A549 (cell line): ENCODE measurements at regions not wholly inside any gene's neighbourhood (a gene's known extent, or its start where the extent isn't known, plus 50 kb on each side); places are given as distances from the start of the nearest gene placed in this dataset.
"Not testable (repeated sequence)": the region's sequence is repeated elsewhere in the genome, so short reads cannot be mapped to it uniquely, and the experiment has no call there.

ENCODE experiments used
- ATAC-seq, 2 experiments: fragments of 200-7000 bp in 1 of 2; fragments of >200 bp in 1 of 2; cut with Nextera tagmentation in 1 of 2; cut with Tn5 transposase in 1 of 2; 3 replicates each; pipeline versions ENCODE4 v1.8.0 to v1.9.1; 2018 to 2020; ENCODE audit warnings: mild to moderate bottlenecking in 1 of 2, moderate library complexity in 1 of 2
- CTCF ChIA-PET: fragments of 300-600 bp; sonication (Branson Sonifier 250); formaldehyde crosslinking; extraction: SDS; loops from one replicate; lab custom pipeline; 2021; ENCODE audit warnings: antibody characterized with exemption, inconsistent platforms; lab: Yijun Ruan, JAX
- POLR2A ChIA-PET: fragments of 350-600 bp; formaldehyde crosslinking; extraction: SDS; loops from one replicate; lab custom pipeline; 2021; ENCODE audit warnings: antibody characterized with exemption, inconsistent platforms; lab: Yijun Ruan, JAX
- DNase-seq, 2 experiments: peaks; one replicate each; pipeline versions ENCODE4 v3.0.0 to v3.0.0-alpha.2; 2011 to 2016; ENCODE audit warnings: low read depth in 1 of 2, low spot score in 1 of 2
- FAIRE-seq: peaks from 2 replicates; lab custom pipeline; 2011; peaks lifted over from hg19 to GRCh38; lab: Jason Lieb, UNC
- H3K27ac ChIP-seq, 2 experiments: fragments of >200 bp; sonication (Bioruptor Twin); formaldehyde crosslinking; 3 replicates each; pipeline ENCODE4 v1.5.1; 2016 to 2017
- H3K4me1 ChIP-seq: fragments of >200 bp; sonication (Bioruptor Twin); formaldehyde crosslinking; 3 replicates; pipeline ENCODE4 v1.6.1; 2016
- H3K4me2 ChIP-seq: fragments of >200 bp; sonication (Bioruptor Twin); formaldehyde crosslinking; 3 replicates; pipeline ENCODE4 v1.6.1; 2016
- H3K4me3 ChIP-seq: fragments of >200 bp; sonication (Bioruptor Twin); formaldehyde crosslinking; 3 replicates; pipeline ENCODE4 v1.5.1; 2016
- H3K9me3 ChIP-seq: fragments of >200 bp; sonication (Bioruptor Twin); formaldehyde crosslinking; 3 replicates; pipeline ENCODE4 v1.6.1; 2016
- BHLHE40 ChIP-seq: IDR thresholded peaks from 2 replicates; pipeline ENCODE4 v1.6.1; 2012; ENCODE audit warnings: low read depth, low read length, inconsistent platforms
- CEBPB ChIP-seq, 2 experiments: fragments of >200 bp in 1 of 2; sonication (Bioruptor Twin) in 1 of 2; formaldehyde crosslinking in 1 of 2; IDR thresholded peaks; 2 replicates each; pipeline ENCODE4 v1.6.1; 2012 to 2016
- CHD4 ChIP-seq: fragments of 200-600 bp; sonication (generic); IDR thresholded peaks from 2 replicates; pipeline ENCODE4 v1.6.1; 2016; ENCODE audit warnings: antibody characterized with exemption, mild to moderate bottlenecking, borderline replicate concordance
- HEYL ChIP-seq: fragments of 250-450 bp; sonication (Bioruptor Pico); IDR thresholded peaks from 2 replicates; pipeline ENCODE4 v1.8.0; 2021; ENCODE audit warnings: mild to moderate bottlenecking, moderate library complexity
- JUN ChIP-seq, 2 experiments: fragments of >200 bp; sonication (Bioruptor Twin); formaldehyde crosslinking; IDR thresholded peaks; 2 replicates in 1 of 2; 3 replicates in 1 of 2; pipeline ENCODE4 v1.6.1; 2016 to 2017
- MAX ChIP-seq: IDR thresholded peaks from 2 replicates; pipeline ENCODE4 v1.6.1; 2012
- RARB ChIP-seq: fragments of 250-450 bp; sonication (Bioruptor Pico); IDR thresholded peaks from 2 replicates; pipeline ENCODE4 v1.8.0; 2021; ENCODE audit warnings: mild to moderate bottlenecking, moderate library complexity
- REST ChIP-seq: fragments of 200-600 bp; sonication (generic); IDR thresholded peaks from 2 replicates; pipeline ENCODE4 v1.6.1; 2016; ENCODE audit warnings: antibody characterized with exemption, mild to moderate bottlenecking, moderate library complexity
- RFX5 ChIP-seq: fragments of 450-650 bp; IDR thresholded peaks from 2 replicates; pipeline ENCODE4 v1.7.1; 2014; ENCODE audit warnings: antibody characterized with exemption, mild to moderate bottlenecking, moderate library complexity
- SREBF2 ChIP-seq: fragments of 450-650 bp; IDR thresholded peaks from 2 replicates; pipeline ENCODE4 v1.6.1; 2014; ENCODE audit warnings: mild to moderate bottlenecking, moderate library complexity
- TFCP2L1 ChIP-seq: fragments of 250-450 bp; sonication (Bioruptor Pico); IDR thresholded peaks from 2 replicates; pipeline ENCODE4 v1.5.0; 2021; ENCODE audit warnings: mild to moderate bottlenecking
- ZC3H11A ChIP-seq: fragments of 450-650 bp; IDR thresholded peaks from 2 replicates; pipeline ENCODE4 v1.6.1; 2014; ENCODE audit warnings: antibody characterized with exemption, mild to moderate bottlenecking
- WGBS: methylation state at CpG from one replicate; pipeline ENCODE4 v1.1.6; 2017; ENCODE audit errors: missing lambda C conversion rate; 5-methylcytosine and 5-hydroxymethylcytosine counted together
- TF ChIP-seq, protein P1 (sequence below): fragments of >200 bp; sonication (Bioruptor Twin); formaldehyde crosslinking; IDR thresholded peaks from 3 replicates; pipeline ENCODE4 v1.5.1; 2016

DNA sequence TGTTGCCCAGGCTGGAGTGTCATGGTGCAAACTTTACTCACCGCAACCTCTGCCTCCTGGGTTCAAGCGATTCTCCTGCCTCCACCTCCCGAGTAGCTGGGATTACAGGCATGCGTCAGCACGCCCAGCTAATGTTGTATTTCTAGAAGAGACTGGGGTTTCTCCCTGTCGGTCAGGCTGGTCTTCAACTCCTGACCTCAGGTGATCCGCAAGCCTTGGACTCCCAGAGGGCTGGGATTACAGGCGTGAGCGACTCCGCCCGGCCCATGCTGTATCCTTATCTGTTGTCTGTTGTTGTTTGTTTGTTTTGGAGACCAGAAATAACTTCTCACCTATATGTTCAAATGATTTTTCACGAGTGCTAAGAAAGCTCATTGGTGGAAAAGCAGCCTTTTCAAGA, 81.2 kb upstream of the HMX1 start:
- POLR2A ChIA-PET, FAIRE-seq, ATAC-seq: not testable (repeated sequence)

DNA sequence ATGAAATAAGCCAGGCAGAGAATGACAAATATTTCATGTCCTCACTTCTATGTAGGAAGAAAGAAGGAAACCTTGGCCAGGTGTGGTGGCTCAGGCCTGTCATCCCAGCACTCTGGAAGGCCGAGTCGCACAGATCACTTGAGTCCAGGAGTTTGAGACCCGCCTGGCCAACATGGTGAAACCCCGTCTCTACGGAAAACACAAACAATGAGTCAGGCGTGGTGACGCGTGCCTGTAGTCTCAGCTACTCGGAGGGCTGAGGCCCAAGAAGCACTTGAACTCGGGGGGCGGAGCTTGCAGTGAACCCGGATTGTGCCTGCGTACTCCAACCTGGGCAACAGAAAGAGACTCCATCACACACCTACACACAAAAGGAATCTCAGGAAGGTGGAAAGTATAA, 80.5 kb upstream of the HMX1 start:
- ATAC-seq, H3K4me3 ChIP-seq, FAIRE-seq, H3K9me3 ChIP-seq, H3K4me1 ChIP-seq, POLR2A ChIA-PET, H3K4me2 ChIP-seq, H3K27ac ChIP-seq, CTCF ChIA-PET: not testable (repeated sequence)
- peak in 1 of 2 experiments; percentile 18 for DNase-seq
- WGBS: 7% methylated on average over 11 of the region's 13 CpGs

More for the DNA sequence above, 81.2 kb upstream of the HMX1 start:
- H3K27ac ChIP-seq, CTCF ChIA-PET, H3K4me2 ChIP-seq, H3K9me3 ChIP-seq, DNase-seq, H3K4me3 ChIP-seq, H3K4me1 ChIP-seq: not testable (repeated sequence)
- 73% methylated on average over 12 of the region's 12 CpGs for WGBS

GRCh38 chr4:8945506-8945905, 73.9 kb upstream of the HMX1 start:
- not testable (repeated sequence) for FAIRE-seq

DNA sequence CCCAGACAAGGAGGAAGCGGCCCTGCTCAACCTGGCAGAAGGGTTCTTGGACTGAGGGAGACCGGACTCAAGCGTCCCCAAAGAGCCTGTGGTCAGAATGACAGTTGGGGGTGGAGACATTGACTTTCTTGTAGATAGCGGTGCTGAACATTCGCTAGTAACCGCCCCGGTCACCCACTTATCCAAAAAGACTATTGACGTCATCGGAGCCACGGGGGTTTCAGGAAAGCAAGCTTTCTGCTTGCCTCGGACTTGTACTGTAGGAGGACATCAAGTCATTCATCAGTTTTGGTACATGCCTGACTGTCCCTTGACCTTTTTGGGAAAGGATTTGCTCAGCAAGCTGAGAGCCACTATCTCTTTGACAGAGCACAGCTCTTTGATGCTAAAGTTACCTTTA, 71.7 kb upstream of the HMX1 start:
- DNase-seq, H3K4me1 ChIP-seq, H3K4me2 ChIP-seq, H3K9me3 ChIP-seq, FAIRE-seq, POLR2A ChIA-PET, H3K27ac ChIP-seq, H3K4me3 ChIP-seq, ATAC-seq: not testable (repeated sequence)
- 52% methylated on average over 11 of the region's 11 CpGs for WGBS
- CTCF ChIA-PET: interaction anchor here (0.6 kb wide), 1 partner anchor 1082 kb away, joined by 3 read pairs; no protein-coding TSS in a partner anchor

More at GRCh38 chr4:8945506-8945905, 73.9 kb upstream of the HMX1 start:
- WGBS: 12% methylated on average over 6 of the region's 6 CpGs
- DNase-seq, H3K4me3 ChIP-seq, H3K9me3 ChIP-seq, H3K4me2 ChIP-seq, ATAC-seq, CTCF ChIA-PET, H3K4me1 ChIP-seq, H3K27ac ChIP-seq, POLR2A ChIA-PET: not testable (repeated sequence)

- H3K27ac ChIP-seq, FAIRE-seq, H3K4me3 ChIP-seq, ATAC-seq, POLR2A ChIA-PET, H3K4me1 ChIP-seq, H3K9me3 ChIP-seq, CTCF ChIA-PET, DNase-seq, H3K4me2 ChIP-seq: not testable (repeated sequence)
- 56% methylated on average over 11 of the region's 11 CpGs for WGBS
Observed at GRCh38 chr4:8942088-8942487, 70.4 kb upstream of the HMX1 start.

- CTCF ChIA-PET, H3K4me1 ChIP-seq, POLR2A ChIA-PET, DNase-seq, H3K9me3 ChIP-seq, H3K4me3 ChIP-seq, ATAC-seq, H3K27ac ChIP-seq, FAIRE-seq, H3K4me2 ChIP-seq: not testable (repeated sequence)
- WGBS: 25% methylated on average over 6 of the region's 6 CpGs
Observed at GRCh38 chr4:8941492-8941805, 69.8 kb upstream of the HMX1 start.

- ChIA-PET CTCF (interaction anchor here (0.6 to 1.2 kb wide), 2 partner anchors 27 to 44 kb away, joined by 3 to 4 read pairs; no protein-coding TSS in a partner anchor), POLR2A (no interaction called here)
- ATAC-seq (peak; percentile 68 to 79; a peak in 5 of 6 replicates), FAIRE-seq (no peak), DNase-seq (peak in 1 of 2 experiments; percentile 17)
- no peak overlapping the region for H3K4me3 ChIP-seq
- no peaks in the 10 kb centered on the region for H3K4me1 ChIP-seq
- no peak overlapping the region for H3K4me2 ChIP-seq
- H3K27ac ChIP-seq: no peak overlapping the region
- WGBS: 36% methylated on average over 11 of the region's 21 CpGs
- H3K9me3 ChIP-seq: no peaks in the 10 kb centered on the region
- TF ChIP-seq CHD4: no peak
- TF ChIP-seq MAX: no peak
- no peak for TF ChIP-seq CEBPB (IDR thresholded peaks at IDR 0.05)
- TF ChIP-seq RFX5: no peak
- TF ChIP-seq JUN (IDR thresholded peaks at IDR 0.05): no peak
- no peak for TF ChIP-seq REST
- no peak for TF ChIP-seq RARB
- no peak for TF ChIP-seq HEYL (CRISPR knock-in tag)
- TF ChIP-seq, protein P1, sequence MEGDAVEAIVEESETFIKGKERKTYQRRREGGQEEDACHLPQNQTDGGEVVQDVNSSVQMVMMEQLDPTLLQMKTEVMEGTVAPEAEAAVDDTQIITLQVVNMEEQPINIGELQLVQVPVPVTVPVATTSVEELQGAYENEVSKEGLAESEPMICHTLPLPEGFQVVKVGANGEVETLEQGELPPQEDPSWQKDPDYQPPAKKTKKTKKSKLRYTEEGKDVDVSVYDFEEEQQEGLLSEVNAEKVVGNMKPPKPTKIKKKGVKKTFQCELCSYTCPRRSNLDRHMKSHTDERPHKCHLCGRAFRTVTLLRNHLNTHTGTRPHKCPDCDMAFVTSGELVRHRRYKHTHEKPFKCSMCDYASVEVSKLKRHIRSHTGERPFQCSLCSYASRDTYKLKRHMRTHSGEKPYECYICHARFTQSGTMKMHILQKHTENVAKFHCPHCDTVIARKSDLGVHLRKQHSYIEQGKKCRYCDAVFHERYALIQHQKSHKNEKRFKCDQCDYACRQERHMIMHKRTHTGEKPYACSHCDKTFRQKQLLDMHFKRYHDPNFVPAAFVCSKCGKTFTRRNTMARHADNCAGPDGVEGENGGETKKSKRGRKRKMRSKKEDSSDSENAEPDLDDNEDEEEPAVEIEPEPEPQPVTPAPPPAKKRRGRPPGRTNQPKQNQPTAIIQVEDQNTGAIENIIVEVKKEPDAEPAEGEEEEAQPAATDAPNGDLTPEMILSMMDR: 0 out of 3 replicates have a peak, but pooled peaks have one; percentile 22
- TF ChIP-seq SREBF2: no peak
- no peak for TF ChIP-seq TFCP2L1 (CRISPR knock-in tag)
- TF ChIP-seq BHLHE40: no peak
- TF ChIP-seq ZC3H11A: no peak
Observed at GRCh38 chr4:8940792-8941491, 69.3 kb upstream of the HMX1 start.
